Pancreas (tissue), 10 donors: ENCODE measurements at regions not wholly inside any gene's neighbourhood (a gene's known extent, or its start where the extent isn't known, plus 50 kb on each side); places are given as distances from the start of the nearest gene placed in this dataset.

Experiments used
- ATAC-seq, 4 donors: fragments of 200-7000 bp; cut with Tn5 transposase; one replicate each; pipeline versions ENCODE4 v1.8.0 to v1.9.1; 2020; ENCODE audit warnings: mild to moderate bottlenecking in 4 of 4, moderate library complexity in 4 of 4
- DNase-seq, 6 donors: peaks; one replicate each; pipeline ENCODE4 v3.0.0-alpha.2; 2020
- FAIRE-seq: peaks from 2 replicates; lab custom pipeline; 2012; peaks lifted over from hg19 to GRCh38; lab: Jason Lieb, UNC
- H3K27ac ChIP-seq, 4 donors: fragments of 200-600 bp; sonication (generic); 1 replicate in 3 of 4; 2 replicates in 1 of 4; pipeline versions ENCODE4 v1.5.0 to v1.8.0; 2020
- H3K27me3 ChIP-seq, 4 donors: fragments of 200-600 bp; one replicate each; pipeline ENCODE4 v1.8.0; 2021
- H3K36me3 ChIP-seq, 3 donors: fragments of 200-600 bp; sonication (generic) in 1 of 3; one replicate each; pipeline versions ENCODE4 v1.5.0 to v1.8.0; 2020 to 2021
- H3K4me1 ChIP-seq, 3 donors: fragments of 200-600 bp; one replicate each; pipeline ENCODE4 v1.8.0; 2021
- H3K4me3 ChIP-seq, 4 donors: fragments of 200-600 bp; sonication (generic) in 2 of 4; one replicate each; pipeline versions ENCODE4 v1.5.0 to v1.8.0; 2020 to 2021
- H3K9me3 ChIP-seq, 4 donors: fragments of 200-600 bp; one replicate each; pipeline ENCODE4 v1.8.0; 2021
- CTCF ChIP-seq, 4 donors: fragments of 200-600 bp; sonication (generic) in 3 of 4; IDR thresholded peaks; one replicate each; pipeline versions ENCODE4 v1.5.0 to v1.8.0; 2021; ENCODE audit warnings: antibody characterized with exemption in 4 of 4
- WGBS, 2 donors: extraction: QIAGEN DNeasy Blood & Tissue Kit; methylation state at CpG; one replicate each; pipeline ENCODE4 v1.1.7; 2013; 5-methylcytosine and 5-hydroxymethylcytosine counted together
- intact Hi-C, 3 donors: fragments of 100-400 bp; cut with DNase I; formaldehyde crosslinking; loops; one replicate each; pipeline versions ENCODE4 v1.11.1 to v1.14.2; 2022
- donor health status: healthy with polysubstance abuse.
- donor health status: DM: no; HTN: no; CAD: no; lungs with moderate emphysema.
- donor health status: DM: no; HTN: no; CAD: no.
- donor health status: control.
- donor health status: control.
- donor health status: Bipolar disorder and iron deficiency.
- donor health status: DM: yes; HTN: yes; CAD: no.
- donor health status: DM: no; HTN: no; CAD: no.
- donor health status: DM: no; HTN: no; CAD: no.
- donor health status: DM: yes; HTN: yes; CAD: no.

DNA sequence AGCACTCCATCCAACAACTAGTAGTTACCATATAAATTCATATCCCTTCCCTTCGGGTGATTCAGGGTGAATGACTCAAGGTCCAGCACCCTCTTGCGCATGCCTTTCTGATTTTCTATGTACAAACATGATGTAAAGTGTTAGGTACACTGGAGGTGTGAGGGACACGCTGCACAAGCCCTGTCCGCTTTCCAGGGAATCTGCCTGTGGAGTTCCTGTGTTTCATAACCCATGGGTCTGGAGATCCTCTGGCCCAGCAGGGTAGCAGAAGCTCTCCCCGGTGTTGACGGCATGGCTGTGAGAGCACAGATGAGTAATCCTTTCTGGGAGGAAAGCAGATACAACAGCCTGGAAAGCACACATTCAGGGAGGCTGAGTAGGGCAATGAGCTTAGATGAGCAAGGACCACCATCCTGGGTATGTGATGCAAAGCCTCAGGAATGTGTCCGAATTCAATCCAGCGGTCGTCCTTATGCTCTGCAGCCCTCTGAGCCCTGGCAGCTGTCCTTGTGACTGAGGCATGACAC, 142.9 kb upstream of the TP63 start:
- intact Hi-C loops = no loop called here
- Histone ChIP-seq H3K27ac (no peak overlapping the region), H3K9me3 (no peaks in the 10 kb centered on the region), H3K4me1 (no peaks in the 10 kb centered on the region), H3K27me3 (no peaks in the 10 kb centered on the region), H3K4me3 (no peak overlapping the region), H3K36me3 (no peaks in the 10 kb centered on the region)
- FAIRE-seq (no peak), ATAC-seq (no peak), DNase-seq (no peak)
- TF ChIP-seq CTCF (IDR thresholded peaks at IDR 0.05) = no peak
- 59 to 60% methylated on average over 9 of the region's 9 CpGs for WGBS, 2 donors

GRCh38 chr3:189490337-189490736, 140.9 kb upstream of the TP63 start:
- Histone ChIP-seq H3K36me3 (no peaks in the 10 kb centered on the region), H3K9me3 (no peaks in the 10 kb centered on the region), H3K27me3 (no peaks in the 10 kb centered on the region), H3K4me1 (no peaks in the 10 kb centered on the region), H3K4me3 (no peak overlapping the region), H3K27ac (no peak overlapping the region)
- intact Hi-C loops = no loop called here
- TF ChIP-seq CTCF (IDR thresholded peaks at IDR 0.05) = no peak
- ATAC-seq (no peak), DNase-seq (no peak), FAIRE-seq (no peak)
- 35 to 38% methylated on average over 1 of the region's 1 CpG for WGBS, 2 donors

- Histone ChIP-seq H3K27ac (no peak overlapping the region), H3K4me3 (no peak overlapping the region), H3K9me3 (no peaks in the 10 kb centered on the region), H3K36me3 (no peaks in the 10 kb centered on the region), H3K27me3 (no peaks in the 10 kb centered on the region), H3K4me1 (no peaks in the 10 kb centered on the region)
- no peak for ATAC-seq
- no peak for FAIRE-seq
- no peak for DNase-seq
- no peak for TF ChIP-seq CTCF (IDR thresholded peaks at IDR 0.05)
- 31 to 53% methylated on average over 3 of the region's 3 CpGs for WGBS, 2 donors
- intact Hi-C loops = no loop called here
Observed at GRCh38 chr3:189490749-189491148, 140.4 kb upstream of the TP63 start.

DNA sequence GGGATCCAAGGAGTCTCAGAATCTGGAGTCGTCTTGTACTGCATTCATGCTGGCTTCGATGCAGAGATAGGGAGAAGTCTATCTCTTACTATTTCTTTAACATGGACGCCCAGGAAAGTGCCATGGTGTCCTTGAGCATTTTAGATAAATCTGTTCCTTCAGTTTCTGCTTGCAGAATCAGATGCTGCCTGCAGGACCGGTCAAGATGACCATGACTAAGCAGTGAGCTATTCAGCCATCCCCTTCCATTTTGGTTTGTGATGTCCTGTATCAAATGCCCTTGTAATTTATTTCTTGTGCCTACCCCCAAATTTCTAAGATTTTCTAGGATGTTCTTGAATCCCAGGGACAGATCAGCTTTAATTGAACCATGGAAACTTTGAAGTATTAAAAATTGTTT, 139.4 kb upstream of the TP63 start:
- no peak for FAIRE-seq
- H3K36me3 ChIP-seq = no peaks in the 10 kb centered on the region
- 51 to 68% methylated on average over 4 of the region's 4 CpGs for WGBS, 2 donors
- no peaks in the 10 kb centered on the region for H3K9me3 ChIP-seq
- H3K4me1 ChIP-seq = no peaks in the 10 kb centered on the region
- H3K27me3 ChIP-seq = no peaks in the 10 kb centered on the region
- no peak overlapping the region for H3K4me3 ChIP-seq
- TF ChIP-seq CTCF (IDR thresholded peaks at IDR 0.05) = no peak
- no peak for DNase-seq
- ATAC-seq = no peak
- no peak overlapping the region for H3K27ac ChIP-seq
- intact Hi-C loops = no loop called here

DNA sequence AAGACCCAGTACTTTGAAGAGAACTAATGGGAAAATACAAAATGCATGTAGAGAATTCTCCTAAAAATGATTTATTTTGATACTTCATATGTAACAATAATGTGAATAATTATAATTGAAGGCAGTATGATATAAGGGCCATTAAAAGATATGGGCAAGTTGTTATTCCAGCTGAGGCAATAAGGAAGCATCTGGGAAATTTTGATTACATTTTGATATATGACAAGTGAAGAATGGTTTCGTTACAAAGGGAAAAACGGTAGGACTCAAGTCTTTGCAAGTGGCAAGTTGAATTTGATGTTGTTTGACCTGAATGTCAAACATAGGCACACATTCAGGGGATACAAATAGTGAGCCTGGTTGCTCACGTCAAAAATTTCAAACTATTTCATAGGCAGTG, 137.9 kb upstream of the TP63 start:
- intact Hi-C loops = no loop called here
- Histone ChIP-seq H3K27ac (no peak overlapping the region), H3K27me3 (no peaks in the 10 kb centered on the region), H3K36me3 (no peaks in the 10 kb centered on the region), H3K4me3 (no peak overlapping the region), H3K9me3 (no peaks in the 10 kb centered on the region), H3K4me1 (no peaks in the 10 kb centered on the region)
- no peak for FAIRE-seq
- ATAC-seq = no peak
- 50 to 67% methylated on average over 3 of the region's 3 CpGs for WGBS, 2 donors
- DNase-seq = no peak
- no peak for TF ChIP-seq CTCF (IDR thresholded peaks at IDR 0.05)
